Heart left ventricle (tissue), 16 donors: ENCODE measurements at regions not wholly inside any gene's neighbourhood (a gene's known extent, or its start where the extent isn't known, plus 50 kb on each side); places are given as distances from the start of the nearest gene placed in this dataset.

Source experiments
- ATAC-seq, 4 donors: fragments of 200-7000 bp; cut with Tn5 transposase; one replicate each; pipeline ENCODE4 v1.9.1; 2020 to 2022; ENCODE audit warnings: moderate library complexity in 4 of 4, mild to moderate bottlenecking in 3 of 4, moderate number of reproducible peaks in 1 of 4
- DNase-seq, 5 donors: peaks; one replicate each; pipeline ENCODE4 v3.0.0-alpha.2; 2020
- H3K27ac ChIP-seq, 12 donors: fragments of 200-600 bp; sonication (generic) in 4 of 12; one replicate each; pipeline versions ENCODE4 v1.5.0 to v1.8.0; 2016 to 2022; ENCODE audit warnings: mild to moderate bottlenecking in 2 of 12
- H3K27me3 ChIP-seq, 9 donors: fragments of 200-600 bp; sonication (generic) in 2 of 9; one replicate each; pipeline versions ENCODE4 v1.5.1 to v1.8.0; 2016 to 2022; ENCODE audit warnings: mild to moderate bottlenecking in 3 of 9
- H3K36me3 ChIP-seq, 9 donors: fragments of 200-600 bp; sonication (generic) in 2 of 9; one replicate each; pipeline versions ENCODE4 v1.5.0 to v1.8.0; 2018 to 2022; ENCODE audit warnings: mild to moderate bottlenecking in 2 of 9
- H3K4me1 ChIP-seq, 12 donors: fragments of 200-600 bp; sonication (generic) in 4 of 12; one replicate each; pipeline versions ENCODE4 v1.5.0 to v1.8.0; 2016 to 2022; ENCODE audit warnings: mild to moderate bottlenecking in 3 of 12
- H3K4me3 ChIP-seq, 12 donors: fragments of 200-600 bp; sonication (generic) in 4 of 12; one replicate each; pipeline versions ENCODE4 v1.5.0 to v1.8.0; 2017 to 2022; ENCODE audit warnings: mild to moderate bottlenecking in 9 of 12, moderate library complexity in 4 of 12
- H3K9me3 ChIP-seq, 12 donors: fragments of 200-600 bp; sonication (generic) in 4 of 12; one replicate each; pipeline versions ENCODE4 v1.5.0 to v1.8.0; 2016 to 2022; ENCODE audit warnings: mild to moderate bottlenecking in 1 of 12
- CTCF ChIP-seq, 12 donors: fragments of 200-600 bp; sonication (generic) in 4 of 12; IDR thresholded peaks; one replicate each; pipeline versions ENCODE4 v1.5.0 to v1.8.0; 2018 to 2022; ENCODE audit warnings: antibody characterized with exemption in 12 of 12, mild to moderate bottlenecking in 5 of 12
- POLR2A ChIP-seq, 2 donors: fragments of 450-650 bp; IDR thresholded peaks; one replicate each; pipeline ENCODE4 v1.6.1; 2017; ENCODE audit warnings: antibody characterized with exemption in 2 of 2, mild to moderate bottlenecking in 2 of 2, moderate library complexity in 2 of 2
- WGBS, 4 donors: extraction: QIAGEN DNeasy Blood & Tissue Kit in 2 of 4; methylation state at CpG; one replicate each; pipeline versions ENCODE4 v1.1.5 to v1.1.7; 2013 to 2018; 5-methylcytosine and 5-hydroxymethylcytosine counted together
- intact Hi-C, 10 donors: fragments of 100-400 bp; cut with DNase I; formaldehyde crosslinking; loops; one replicate each; pipeline versions ENCODE4 v1.11.1 to v1.14.2; 2022
- donor health status: ischemic (EF 13 %, LVEDD 7.1; RV severe dilation, severe dysfunction).
- donor health status: healthy with polysubstance abuse.
- donor health status: DM: no; HTN: yes; CAD: no.
- donor health status: DM: no; HTN: no; CAD: no.
- donor health status: ischemic (EF 25% LVEDD 6.9; RV normal size, moderate dysfunction).
- donor health status: ischemic (EF 25% LVEDD 5.7; RV mildly dilated, moderate dysfunction).
- donor health status: healthy.
- donor health status: DM: yes; HTN: yes; CAD: no.
- donor health status: ischemic (EF 35%, LVEDD 5.7; RV mildly dilated, moderate dysfunction).
- donor health status: nonischemic (EF 11% LVEDD 7.7; RV severe dilation, severe dysfunction).
- donor health status: DM: yes; HTN: yes; CAD: no.
- donor health status: PGD.
- donor health status: ischemic (EF 29% LVEDD 5.4; RV normal size, mild dysfunction).
- donor health status: nonischemic (EF 23%, LVEDD 6.1; RV moderate dilation, normal function).

GRCh38 chr6:74657931-74658330, 547.9 kb downstream of the COL12A1 start:
- TF ChIP-seq POLR2A (IDR thresholded peaks at IDR 0.05) (no peak), CTCF (IDR thresholded peaks at IDR 0.05) (no peak)
- Histone ChIP-seq H3K4me3 (no peak overlapping the region), H3K9me3 (no peaks in the 10 kb centered on the region), H3K27ac (no peak overlapping the region), H3K27me3 (no peaks in the 10 kb centered on the region), H3K4me1 (no peaks in the 10 kb centered on the region), H3K36me3 (no peaks in the 10 kb centered on the region)
- WGBS, 4 donors = 81 to 97% (median 83%) methylated on average over 1 of the region's 1 CpG
- DNase-seq (no peak), ATAC-seq (no peak)
- intact Hi-C loops = no loop called here

GRCh38 chr6:74657011-74657410, 548.8 kb downstream of the COL12A1 start:
- no peaks in the 10 kb centered on the region for H3K27me3 ChIP-seq
- H3K27ac ChIP-seq = no peak overlapping the region
- 61 to 70% (median 63%) methylated on average over 2 of the region's 2 CpGs for WGBS, 4 donors
- no peak for TF ChIP-seq POLR2A (IDR thresholded peaks at IDR 0.05)
- no peak for TF ChIP-seq CTCF (IDR thresholded peaks at IDR 0.05)
- no peak for ATAC-seq
- no peaks in the 10 kb centered on the region for H3K9me3 ChIP-seq
- no peaks in the 10 kb centered on the region for H3K4me1 ChIP-seq
- H3K36me3 ChIP-seq = no peaks in the 10 kb centered on the region
- H3K4me3 ChIP-seq = no peak overlapping the region
- intact Hi-C loops = no loop called here
- no peak for DNase-seq

GRCh38 chr6:74656453-74656852, 549.4 kb downstream of the COL12A1 start:
- no peaks in the 10 kb centered on the region for H3K27me3 ChIP-seq
- 83 to 95% (median 84%) methylated on average over 1 of the region's 1 CpG for WGBS, 4 donors
- TF ChIP-seq CTCF (IDR thresholded peaks at IDR 0.05) = no peak
- no peak for TF ChIP-seq POLR2A (IDR thresholded peaks at IDR 0.05)
- ATAC-seq (no peak), DNase-seq (no peak)
- H3K9me3 ChIP-seq = no peaks in the 10 kb centered on the region
- H3K4me3 ChIP-seq = no peak overlapping the region
- intact Hi-C loops = no loop called here
- no peaks in the 10 kb centered on the region for H3K4me1 ChIP-seq
- no peak overlapping the region for H3K27ac ChIP-seq
- no peaks in the 10 kb centered on the region for H3K36me3 ChIP-seq

- no peak overlapping the region for H3K27ac ChIP-seq
- TF ChIP-seq POLR2A (IDR thresholded peaks at IDR 0.05) = no peak
- TF ChIP-seq CTCF (IDR thresholded peaks at IDR 0.05) = no peak
- no peaks in the 10 kb centered on the region for H3K4me1 ChIP-seq
- H3K36me3 ChIP-seq = no peaks in the 10 kb centered on the region
- DNase-seq = no peak
- intact Hi-C loops = no loop called here
- no peak overlapping the region for H3K4me3 ChIP-seq
- H3K9me3 ChIP-seq = peaks cover 0 to 8% (median 0%) of the 10 kb centered on the region in 12 donors
- no peak for ATAC-seq
- no peaks in the 10 kb centered on the region for H3K27me3 ChIP-seq
Observed at GRCh38 chr6:74654296-74654695, 551.6 kb downstream of the COL12A1 start.
